ENCODE measurements at regions not wholly inside any gene's neighbourhood (a gene's known extent, or its start where the extent isn't known, plus 50 kb on each side); places are given as distances from the start of the nearest gene placed in this dataset.

DNA sequence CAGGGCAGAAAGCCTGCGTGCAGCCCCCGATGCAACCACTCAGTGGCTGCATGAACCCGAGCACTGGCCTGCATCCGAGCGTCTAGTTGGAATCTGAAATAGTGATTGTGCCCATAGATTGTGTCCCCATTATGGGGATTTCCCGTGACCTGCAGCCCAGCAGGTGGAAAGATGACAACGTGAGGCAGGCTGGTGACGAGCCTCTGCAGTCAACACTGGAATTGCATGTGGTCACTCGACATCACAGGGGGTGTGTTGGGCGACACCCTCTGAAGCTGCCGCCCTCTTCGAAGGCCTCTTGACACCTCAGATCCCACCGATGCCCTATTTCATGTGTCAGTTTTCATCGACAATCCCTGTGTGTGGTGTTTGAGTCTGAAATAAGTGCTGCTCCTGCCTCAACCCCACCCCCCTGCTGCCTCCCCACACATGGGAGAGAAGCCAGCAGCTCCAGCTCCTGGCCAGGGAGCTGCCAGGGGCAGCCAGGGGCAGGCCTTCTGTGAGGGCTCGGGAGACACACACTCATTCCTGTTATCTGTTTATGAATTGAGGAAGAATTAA lies 172.0 kb upstream of the B3GAT1 start:
- no peaks in the 10 kb centered on the region for H3K36me3 ChIP-seq (ENCODE audit: control insufficient read depth, insufficient read depth, low read length)
- no peak overlapping the region for H3K4me2 ChIP-seq (ENCODE audit: low read length)
- H3K4me3 ChIP-seq (ENCODE audit: low read depth, low read length) = no peak overlapping the region
- H3K79me2 ChIP-seq = no peaks in the 10 kb centered on the region
- H2AFZ ChIP-seq = no peak overlapping the region
- H3K27me3 ChIP-seq (ENCODE audit: control insufficient read depth, insufficient read depth, low read length) = no peaks in the 10 kb centered on the region
- no peaks in the 10 kb centered on the region for H3K9me3 ChIP-seq (ENCODE audit: control insufficient read depth, low read length)
- no peaks in the 10 kb centered on the region for H3K4me1 ChIP-seq
- no peak overlapping the region for H3K9ac ChIP-seq
- TF ChIP-seq, protein P1, sequence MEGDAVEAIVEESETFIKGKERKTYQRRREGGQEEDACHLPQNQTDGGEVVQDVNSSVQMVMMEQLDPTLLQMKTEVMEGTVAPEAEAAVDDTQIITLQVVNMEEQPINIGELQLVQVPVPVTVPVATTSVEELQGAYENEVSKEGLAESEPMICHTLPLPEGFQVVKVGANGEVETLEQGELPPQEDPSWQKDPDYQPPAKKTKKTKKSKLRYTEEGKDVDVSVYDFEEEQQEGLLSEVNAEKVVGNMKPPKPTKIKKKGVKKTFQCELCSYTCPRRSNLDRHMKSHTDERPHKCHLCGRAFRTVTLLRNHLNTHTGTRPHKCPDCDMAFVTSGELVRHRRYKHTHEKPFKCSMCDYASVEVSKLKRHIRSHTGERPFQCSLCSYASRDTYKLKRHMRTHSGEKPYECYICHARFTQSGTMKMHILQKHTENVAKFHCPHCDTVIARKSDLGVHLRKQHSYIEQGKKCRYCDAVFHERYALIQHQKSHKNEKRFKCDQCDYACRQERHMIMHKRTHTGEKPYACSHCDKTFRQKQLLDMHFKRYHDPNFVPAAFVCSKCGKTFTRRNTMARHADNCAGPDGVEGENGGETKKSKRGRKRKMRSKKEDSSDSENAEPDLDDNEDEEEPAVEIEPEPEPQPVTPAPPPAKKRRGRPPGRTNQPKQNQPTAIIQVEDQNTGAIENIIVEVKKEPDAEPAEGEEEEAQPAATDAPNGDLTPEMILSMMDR (IDR thresholded peaks at IDR 0.05) = no peak
- no peak overlapping the region for H3K27ac ChIP-seq

DNA sequence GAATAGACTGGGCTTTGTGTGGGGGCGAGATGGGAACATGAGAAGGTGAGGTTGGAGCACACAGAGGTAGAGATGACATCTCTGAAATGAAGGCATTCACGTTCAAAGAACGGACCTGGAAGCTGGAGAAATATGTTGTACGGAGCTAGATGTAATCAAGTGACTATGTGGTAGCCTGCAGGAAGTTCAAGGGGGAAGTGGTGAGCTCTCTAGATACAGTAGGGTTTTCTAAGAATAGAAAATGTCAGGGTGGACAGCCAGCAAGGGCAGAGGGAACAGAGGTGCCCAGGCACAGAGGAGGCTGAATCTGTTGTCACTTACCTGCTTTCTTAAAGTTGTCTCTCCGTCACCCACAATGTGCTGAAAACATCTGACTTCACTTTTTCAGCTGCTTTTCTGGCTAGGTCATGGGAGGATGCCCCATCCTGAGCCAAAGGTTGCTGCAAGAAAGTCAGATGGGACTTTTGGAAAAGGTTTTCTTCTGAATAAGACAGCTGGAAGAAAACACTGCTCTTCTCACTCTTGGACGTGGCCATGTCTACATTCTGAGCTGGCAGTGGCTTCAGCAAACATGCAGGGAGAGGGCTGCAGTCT lies 171.5 kb upstream of the B3GAT1 start:
- H3K9ac ChIP-seq = no peak overlapping the region
- H3K4me3 ChIP-seq (ENCODE audit: low read depth, low read length) = no peak overlapping the region
- no peaks in the 10 kb centered on the region for H3K27me3 ChIP-seq (ENCODE audit: control insufficient read depth, insufficient read depth, low read length)
- H3K36me3 ChIP-seq (ENCODE audit: control insufficient read depth, insufficient read depth, low read length) = no peaks in the 10 kb centered on the region
- no peaks in the 10 kb centered on the region for H3K79me2 ChIP-seq
- H3K4me2 ChIP-seq (ENCODE audit: low read length) = no peak overlapping the region
- TF ChIP-seq, protein P1 (IDR thresholded peaks at IDR 0.05) = no peak
- H3K27ac ChIP-seq = no peak overlapping the region
- no peaks in the 10 kb centered on the region for H3K9me3 ChIP-seq (ENCODE audit: control insufficient read depth, low read length)
- H3K4me1 ChIP-seq = no peaks in the 10 kb centered on the region
- no peak overlapping the region for H2AFZ ChIP-seq

DNA sequence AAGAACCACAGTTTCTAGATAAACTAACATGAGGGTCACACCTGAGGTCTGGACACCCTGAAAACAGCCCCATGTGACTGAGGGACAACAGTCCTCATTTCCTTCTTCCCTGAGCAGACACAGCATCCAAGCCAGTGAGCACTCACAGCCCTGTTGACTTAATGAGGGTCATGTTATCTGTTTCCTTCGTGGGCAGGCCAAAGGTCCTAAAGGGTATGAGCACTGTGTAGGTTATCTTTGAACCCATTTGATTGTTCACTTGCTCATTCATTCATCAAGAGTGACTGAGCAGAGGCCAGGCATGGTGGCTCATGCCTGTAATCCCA lies 170.7 kb upstream of the B3GAT1 start:
- H3K4me1 ChIP-seq = no peaks in the 10 kb centered on the region
- H3K27ac ChIP-seq = no peak overlapping the region
- no peak overlapping the region for H3K9ac ChIP-seq
- TF ChIP-seq, protein P1 (IDR thresholded peaks at IDR 0.05) = no peak
- no peak overlapping the region for H3K4me2 ChIP-seq (ENCODE audit: low read length)
- H3K79me2 ChIP-seq = no peaks in the 10 kb centered on the region
- H3K36me3 ChIP-seq (ENCODE audit: control insufficient read depth, insufficient read depth, low read length) = no peaks in the 10 kb centered on the region
- H3K27me3 ChIP-seq (ENCODE audit: control insufficient read depth, insufficient read depth, low read length) = no peaks in the 10 kb centered on the region
- H3K9me3 ChIP-seq (ENCODE audit: control insufficient read depth, low read length) = no peaks in the 10 kb centered on the region
- no peak overlapping the region for H2AFZ ChIP-seq
- H3K4me3 ChIP-seq (ENCODE audit: low read depth, low read length) = no peak overlapping the region

DNA sequence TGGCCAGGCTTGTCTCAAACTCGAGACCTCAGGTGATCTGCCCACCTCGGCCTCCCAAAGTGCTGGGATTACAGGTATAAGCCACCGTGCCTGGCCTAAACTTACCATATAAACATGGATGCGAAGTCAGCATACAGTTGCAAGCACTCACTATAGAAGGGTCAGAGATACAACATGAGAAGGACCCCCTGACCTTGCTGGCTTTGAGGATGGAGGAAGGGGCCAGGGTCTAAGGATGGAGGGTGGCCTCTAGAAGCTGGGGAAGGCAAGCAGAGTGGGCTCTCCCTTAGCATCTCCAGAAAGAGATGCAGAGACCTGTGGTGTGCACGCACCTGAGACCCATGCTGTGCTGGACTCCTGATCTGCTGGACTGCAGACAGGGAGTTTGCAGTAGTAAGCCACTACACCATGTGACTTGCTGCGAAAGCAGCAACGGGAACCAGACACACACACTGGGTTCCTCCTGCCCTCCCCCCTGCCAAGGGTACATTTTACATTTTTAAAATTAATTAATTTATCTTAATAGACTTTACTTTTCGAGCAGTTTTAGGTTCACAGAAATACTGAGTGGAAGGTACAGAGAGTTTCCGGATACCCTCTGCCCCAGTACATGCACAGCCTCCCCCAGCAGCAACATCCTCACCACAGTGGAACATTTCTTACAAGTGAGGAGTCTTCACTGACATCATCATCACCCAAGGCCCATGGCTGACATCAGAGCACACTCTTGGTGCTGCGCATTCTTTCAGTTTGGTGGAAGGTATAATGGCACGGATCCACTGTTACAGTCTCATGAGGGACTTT lies 170.1 kb upstream of the B3GAT1 start:
- H2AFZ ChIP-seq = no peak overlapping the region
- no peaks in the 10 kb centered on the region for H3K9me3 ChIP-seq (ENCODE audit: control insufficient read depth, low read length)
- no peak overlapping the region for H3K27ac ChIP-seq
- H3K27me3 ChIP-seq (ENCODE audit: control insufficient read depth, insufficient read depth, low read length) = no peaks in the 10 kb centered on the region
- TF ChIP-seq, protein P1 (IDR thresholded peaks at IDR 0.05) = no peak
- no peaks in the 10 kb centered on the region for H3K4me1 ChIP-seq
- H3K4me3 ChIP-seq (ENCODE audit: low read depth, low read length) = no peak overlapping the region
- no peak overlapping the region for H3K4me2 ChIP-seq (ENCODE audit: low read length)
- H3K79me2 ChIP-seq = no peaks in the 10 kb centered on the region
- H3K36me3 ChIP-seq (ENCODE audit: control insufficient read depth, insufficient read depth, low read length) = no peaks in the 10 kb centered on the region
- H3K9ac ChIP-seq = no peak overlapping the region

Measured in parathyroid adenoma (tissue), 2 donors.